ENCODE measurements at regions not wholly inside any gene's neighbourhood (a gene's known extent, or its start where the extent isn't known, plus 50 kb on each side); places are given as distances from the start of the nearest gene placed in this dataset.

DNA sequence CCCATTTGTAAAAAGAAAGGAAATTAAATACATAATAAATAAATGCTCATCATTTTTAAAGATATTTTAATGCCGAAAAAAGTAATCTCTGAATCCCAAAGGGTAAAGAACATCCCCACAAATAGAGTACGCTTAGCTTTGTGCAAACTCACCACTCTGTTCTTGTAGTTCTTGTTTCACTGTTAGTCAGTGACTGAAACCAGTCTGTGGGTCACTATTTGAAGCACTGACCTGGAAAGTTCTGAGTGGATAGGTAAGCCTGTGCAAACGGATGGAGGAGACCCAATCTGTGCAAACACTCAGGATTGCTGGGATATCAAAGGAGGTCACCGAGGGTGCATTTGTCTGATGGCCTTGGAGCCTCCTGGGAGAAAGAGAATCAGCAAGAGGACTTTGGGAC, 68.1 kb upstream of the TSPAN11 start:
- H3K4me1 ChIP-seq (ENCODE audit: control insufficient read depth, low read length), result no peaks in the 10 kb centered on the region
- H3K27ac ChIP-seq (ENCODE audit: low read depth, low read length), result no peak overlapping the region
- H3K9me2 ChIP-seq (replicated peaks; ENCODE audit: control insufficient read depth, low read length), result no peaks in the 10 kb centered on the region
- no peaks in the 10 kb centered on the region for H4K20me1 ChIP-seq (ENCODE audit: control insufficient read depth, insufficient read depth, low read depth, low read length)
- H3F3A ChIP-seq (ENCODE audit: control insufficient read depth, insufficient read depth), result no peaks in the 10 kb centered on the region
- no peak overlapping the region for H3K4me2 ChIP-seq (ENCODE audit: low read length)
- no peak overlapping the region for H3K4me3 ChIP-seq (ENCODE audit: low read length)
- peaks cover 4% of the 10 kb centered on the region for H3K27me3 ChIP-seq (ENCODE audit: control insufficient read depth, low read length)
- TF ChIP-seq, protein P1, sequence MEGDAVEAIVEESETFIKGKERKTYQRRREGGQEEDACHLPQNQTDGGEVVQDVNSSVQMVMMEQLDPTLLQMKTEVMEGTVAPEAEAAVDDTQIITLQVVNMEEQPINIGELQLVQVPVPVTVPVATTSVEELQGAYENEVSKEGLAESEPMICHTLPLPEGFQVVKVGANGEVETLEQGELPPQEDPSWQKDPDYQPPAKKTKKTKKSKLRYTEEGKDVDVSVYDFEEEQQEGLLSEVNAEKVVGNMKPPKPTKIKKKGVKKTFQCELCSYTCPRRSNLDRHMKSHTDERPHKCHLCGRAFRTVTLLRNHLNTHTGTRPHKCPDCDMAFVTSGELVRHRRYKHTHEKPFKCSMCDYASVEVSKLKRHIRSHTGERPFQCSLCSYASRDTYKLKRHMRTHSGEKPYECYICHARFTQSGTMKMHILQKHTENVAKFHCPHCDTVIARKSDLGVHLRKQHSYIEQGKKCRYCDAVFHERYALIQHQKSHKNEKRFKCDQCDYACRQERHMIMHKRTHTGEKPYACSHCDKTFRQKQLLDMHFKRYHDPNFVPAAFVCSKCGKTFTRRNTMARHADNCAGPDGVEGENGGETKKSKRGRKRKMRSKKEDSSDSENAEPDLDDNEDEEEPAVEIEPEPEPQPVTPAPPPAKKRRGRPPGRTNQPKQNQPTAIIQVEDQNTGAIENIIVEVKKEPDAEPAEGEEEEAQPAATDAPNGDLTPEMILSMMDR (IDR thresholded peaks at IDR 0.05; ENCODE audit: low read depth, low read length, poor library complexity, severe bottlenecking), result no peak
- TF ChIP-seq EZH2phosphoT487 (IDR thresholded peaks at IDR 0.05; ENCODE audit: borderline replicate concordance, low read length), result no peak
- H3K9me3 ChIP-seq (ENCODE audit: control insufficient read depth, insufficient read depth, low read length), result no peaks in the 10 kb centered on the region
- no peaks in the 10 kb centered on the region for H3K36me3 ChIP-seq (ENCODE audit: control insufficient read depth, low read length)
- H3K79me2 ChIP-seq (ENCODE audit: control insufficient read depth, low read length), result no peaks in the 10 kb centered on the region

DNA sequence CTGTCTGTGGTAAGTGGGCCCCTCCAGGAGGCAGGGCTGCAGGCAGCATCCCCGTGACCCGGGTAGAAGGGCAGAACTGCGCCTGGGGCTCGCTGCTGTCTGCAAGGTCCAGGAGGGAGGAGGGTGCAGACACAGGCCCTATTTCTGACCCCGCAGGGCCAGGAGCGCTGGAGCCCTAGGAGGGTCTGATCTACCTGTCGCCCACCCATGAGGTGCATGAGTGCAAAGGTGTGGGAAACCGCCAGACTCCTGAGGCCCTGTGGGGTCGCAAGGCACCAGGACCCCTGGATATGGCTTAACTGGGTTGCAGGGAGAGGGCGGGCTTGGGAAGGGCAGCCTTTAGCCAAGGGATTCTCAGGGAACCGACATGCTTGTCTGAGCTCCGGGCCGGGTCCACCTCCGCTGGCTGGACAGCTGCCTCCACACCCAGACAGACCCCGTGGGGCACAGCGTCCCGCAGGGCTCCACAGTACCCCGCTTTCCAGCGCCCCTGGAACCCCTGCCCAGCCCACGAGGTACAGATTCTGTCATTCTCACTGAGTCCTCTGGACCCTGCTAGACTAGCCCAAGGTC, 72.9 kb upstream of the TSPAN11 start:
- no peaks in the 10 kb centered on the region for H3K79me2 ChIP-seq (ENCODE audit: control insufficient read depth, low read length)
- no peaks in the 10 kb centered on the region for H3K36me3 ChIP-seq (ENCODE audit: control insufficient read depth, low read length)
- no peak overlapping the region for H3K4me2 ChIP-seq (ENCODE audit: low read length)
- H3K9me2 ChIP-seq (replicated peaks; ENCODE audit: control insufficient read depth, low read length), result no peaks in the 10 kb centered on the region
- H3K9me3 ChIP-seq (ENCODE audit: control insufficient read depth, insufficient read depth, low read length), result no peaks in the 10 kb centered on the region
- H3K4me3 ChIP-seq (ENCODE audit: low read length), result no peak overlapping the region
- no peaks in the 10 kb centered on the region for H4K20me1 ChIP-seq (ENCODE audit: control insufficient read depth, insufficient read depth, low read depth, low read length)
- TF ChIP-seq, protein P1 (IDR thresholded peaks at IDR 0.05; ENCODE audit: low read depth, low read length, poor library complexity, severe bottlenecking), result no peak
- no peak for TF ChIP-seq EZH2phosphoT487 (IDR thresholded peaks at IDR 0.05; ENCODE audit: borderline replicate concordance, low read length)
- no peak overlapping the region for H3K27ac ChIP-seq (ENCODE audit: low read depth, low read length)
- peaks cover 7% of the 10 kb centered on the region for H3K4me1 ChIP-seq (ENCODE audit: control insufficient read depth, low read length)
- H3F3A ChIP-seq (ENCODE audit: control insufficient read depth, insufficient read depth), result no peaks in the 10 kb centered on the region
- H3K27me3 ChIP-seq (ENCODE audit: control insufficient read depth, low read length), result peaks cover 7% of the 10 kb centered on the region

DNA sequence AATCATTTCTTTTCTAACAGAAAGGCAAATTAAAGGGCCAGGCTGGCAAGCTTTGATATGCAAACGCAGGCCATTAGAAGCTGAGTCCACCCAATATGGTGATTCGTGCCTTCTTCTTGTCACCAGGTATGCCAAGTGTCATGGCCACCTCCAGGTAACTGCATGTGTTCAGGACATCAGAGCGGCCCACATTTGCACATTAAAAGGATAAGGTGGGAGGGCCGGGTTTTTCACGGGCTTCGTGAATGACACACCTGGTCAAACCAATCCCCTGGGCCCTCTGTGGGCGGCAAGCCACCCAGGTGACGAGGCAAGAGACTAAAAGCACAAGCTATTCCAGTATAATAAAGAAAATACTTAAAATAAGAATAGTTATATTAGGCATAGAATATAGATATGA, 75.9 kb upstream of the TSPAN11 start:
- Histone ChIP-seq H3K79me2 (ENCODE audit: control insufficient read depth, low read length) (no peaks in the 10 kb centered on the region), H4K20me1 (ENCODE audit: control insufficient read depth, insufficient read depth, low read depth, low read length) (no peaks in the 10 kb centered on the region), H3K4me2 (ENCODE audit: low read length) (no peak overlapping the region), H3K4me3 (ENCODE audit: low read length) (no peak overlapping the region), H3K4me1 (ENCODE audit: control insufficient read depth, low read length) (peaks cover 7% of the 10 kb centered on the region), H3K27ac (ENCODE audit: low read depth, low read length) (no peak overlapping the region), H3F3A (ENCODE audit: control insufficient read depth, insufficient read depth) (no peaks in the 10 kb centered on the region), H3K9me3 (ENCODE audit: control insufficient read depth, insufficient read depth, low read length) (no peaks in the 10 kb centered on the region), H3K36me3 (ENCODE audit: control insufficient read depth, low read length) (no peaks in the 10 kb centered on the region), H3K9me2 (replicated peaks; ENCODE audit: control insufficient read depth, low read length) (no peaks in the 10 kb centered on the region), H3K27me3 (ENCODE audit: control insufficient read depth, low read length) (peaks cover 6% of the 10 kb centered on the region)
- TF ChIP-seq EZH2phosphoT487 (IDR thresholded peaks at IDR 0.05; ENCODE audit: borderline replicate concordance, low read length), result no peak
- TF ChIP-seq, protein P1 (IDR thresholded peaks at IDR 0.05; ENCODE audit: low read depth, low read length, poor library complexity, severe bottlenecking), result no peak
